ENCODE measurements at regions not wholly inside any gene's neighbourhood (a gene's known extent, or its start where the extent isn't known, plus 50 kb on each side); places are given as distances from the start of the nearest gene placed in this dataset.
"Not testable (repeated sequence)": the region's sequence is repeated elsewhere in the genome, so short reads cannot be mapped to it uniquely, and the experiment has no call there.

DNA sequence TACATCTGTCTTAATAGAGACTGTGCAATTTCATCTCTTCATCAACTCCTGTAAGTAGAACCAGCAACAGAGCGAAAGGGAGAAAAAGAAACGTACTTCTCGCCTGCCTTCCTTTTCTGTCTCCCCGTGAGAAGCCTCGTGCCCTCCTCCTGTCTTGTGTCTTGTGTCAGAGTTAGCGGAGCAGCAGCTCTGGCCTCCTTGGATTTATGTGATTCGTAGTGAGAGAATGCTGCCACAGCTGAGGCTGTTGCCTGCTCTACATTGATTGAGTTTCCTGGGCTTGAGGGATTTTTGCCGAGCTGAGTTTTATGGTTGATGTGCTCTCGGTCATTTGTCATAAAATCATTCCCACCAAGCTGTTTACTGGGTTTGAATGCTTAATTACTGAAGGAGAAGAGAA, 579.1 kb upstream of the RBFOX1 start:
- Mint-ChIP-seq H3K36me3 (no peaks in the 10 kb centered on the region), H3K27me3 (peaks cover 31% of the 10 kb centered on the region), H3K9me3 (no peaks in the 10 kb centered on the region), H3K4me1 (ENCODE audit: unreplicated experiment) (no peaks in the 10 kb centered on the region), H3K27ac (no peak overlapping the region), H3K4me3 (no peak overlapping the region)
- TF ChIP-seq, protein P1, sequence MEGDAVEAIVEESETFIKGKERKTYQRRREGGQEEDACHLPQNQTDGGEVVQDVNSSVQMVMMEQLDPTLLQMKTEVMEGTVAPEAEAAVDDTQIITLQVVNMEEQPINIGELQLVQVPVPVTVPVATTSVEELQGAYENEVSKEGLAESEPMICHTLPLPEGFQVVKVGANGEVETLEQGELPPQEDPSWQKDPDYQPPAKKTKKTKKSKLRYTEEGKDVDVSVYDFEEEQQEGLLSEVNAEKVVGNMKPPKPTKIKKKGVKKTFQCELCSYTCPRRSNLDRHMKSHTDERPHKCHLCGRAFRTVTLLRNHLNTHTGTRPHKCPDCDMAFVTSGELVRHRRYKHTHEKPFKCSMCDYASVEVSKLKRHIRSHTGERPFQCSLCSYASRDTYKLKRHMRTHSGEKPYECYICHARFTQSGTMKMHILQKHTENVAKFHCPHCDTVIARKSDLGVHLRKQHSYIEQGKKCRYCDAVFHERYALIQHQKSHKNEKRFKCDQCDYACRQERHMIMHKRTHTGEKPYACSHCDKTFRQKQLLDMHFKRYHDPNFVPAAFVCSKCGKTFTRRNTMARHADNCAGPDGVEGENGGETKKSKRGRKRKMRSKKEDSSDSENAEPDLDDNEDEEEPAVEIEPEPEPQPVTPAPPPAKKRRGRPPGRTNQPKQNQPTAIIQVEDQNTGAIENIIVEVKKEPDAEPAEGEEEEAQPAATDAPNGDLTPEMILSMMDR (conservative IDR thresholded peaks at IDR 0.05): no peak
- no peak for DNase-seq (ENCODE audit: extremely low spot score, unreplicated experiment)

DNA sequence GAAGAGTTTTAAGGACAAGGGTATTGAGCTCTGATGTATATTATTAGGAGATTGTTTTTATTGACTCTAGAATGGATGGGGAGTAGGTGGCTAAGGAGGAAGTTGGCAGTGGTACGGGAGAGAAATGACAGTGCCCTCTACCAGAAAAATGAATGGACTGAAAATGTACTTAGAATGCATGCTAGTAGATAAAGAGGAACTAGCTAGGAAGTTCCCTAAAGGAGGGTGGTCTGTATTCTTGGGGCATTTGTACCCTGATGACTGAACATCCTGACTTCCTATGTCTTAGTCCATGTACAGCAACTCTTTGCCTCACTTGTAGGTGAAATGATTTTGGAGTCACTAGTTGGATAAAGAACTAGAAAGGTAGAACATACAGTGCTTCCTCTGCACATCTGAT, 581.5 kb upstream of the RBFOX1 start:
- DNase-seq (ENCODE audit: extremely low spot score, unreplicated experiment): no peak
- Mint-ChIP-seq H3K9me3 (no peaks in the 10 kb centered on the region), H3K27me3 (peaks cover 23% of the 10 kb centered on the region), H3K4me3 (no peak overlapping the region), H3K27ac (no peak overlapping the region), H3K36me3 (no peaks in the 10 kb centered on the region), H3K4me1 (ENCODE audit: unreplicated experiment) (no peaks in the 10 kb centered on the region)
- TF ChIP-seq, protein P1 (conservative IDR thresholded peaks at IDR 0.05): no peak

DNA sequence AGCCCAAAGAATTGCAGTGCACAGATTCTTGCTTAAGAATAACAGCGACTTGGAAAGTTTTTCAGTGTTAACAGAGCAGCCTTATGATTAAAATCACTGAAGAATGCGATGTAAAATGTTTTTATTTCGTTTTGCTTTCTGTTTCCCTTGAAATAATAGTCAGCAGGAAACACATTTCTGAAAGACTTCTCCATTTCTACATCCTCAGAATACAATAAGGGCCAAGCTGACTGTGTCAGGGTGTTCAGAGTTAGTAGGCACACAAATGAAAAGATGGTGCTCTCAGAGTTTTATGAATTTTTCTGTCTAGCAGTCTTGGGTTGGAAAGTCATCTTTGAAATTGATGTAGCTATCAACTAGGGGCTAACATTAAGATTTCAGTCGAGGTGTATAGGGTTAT, 582.9 kb upstream of the RBFOX1 start:
- Mint-ChIP-seq H3K27ac (no peak overlapping the region), H3K4me1 (ENCODE audit: unreplicated experiment) (no peaks in the 10 kb centered on the region), H3K36me3 (no peaks in the 10 kb centered on the region), H3K4me3 (no peak overlapping the region), H3K27me3 (peaks cover 23% of the 10 kb centered on the region), H3K9me3 (no peaks in the 10 kb centered on the region)
- DNase-seq (ENCODE audit: extremely low spot score, unreplicated experiment): no peak
- TF ChIP-seq, protein P1 (conservative IDR thresholded peaks at IDR 0.05): no peak

DNA sequence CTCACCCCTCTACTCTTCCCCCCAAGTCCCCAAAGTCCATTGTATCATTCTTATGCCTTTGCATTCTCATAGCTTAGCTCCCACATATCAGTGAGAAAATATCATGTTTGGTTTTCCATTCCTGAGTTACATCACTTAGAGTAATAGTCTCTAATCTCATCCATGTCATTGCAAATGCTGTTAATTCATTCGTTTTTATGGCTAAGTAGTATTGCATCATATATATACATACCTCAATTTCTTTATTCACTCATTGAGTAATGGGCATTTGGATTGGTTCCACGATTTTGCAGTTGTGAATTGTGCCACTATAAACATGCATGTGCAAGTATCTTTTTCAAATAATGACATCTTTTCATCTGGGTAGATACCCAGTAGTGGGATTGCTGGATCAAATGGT, 596.3 kb upstream of the RBFOX1 start:
- DNase-seq (ENCODE audit: extremely low spot score, unreplicated experiment); H3K4me3 Mint-ChIP-seq; H3K4me1 Mint-ChIP-seq (ENCODE audit: unreplicated experiment); H3K27me3 Mint-ChIP-seq; H3K9me3 Mint-ChIP-seq; H3K36me3 Mint-ChIP-seq; H3K27ac Mint-ChIP-seq: not testable (repeated sequence)

DNA sequence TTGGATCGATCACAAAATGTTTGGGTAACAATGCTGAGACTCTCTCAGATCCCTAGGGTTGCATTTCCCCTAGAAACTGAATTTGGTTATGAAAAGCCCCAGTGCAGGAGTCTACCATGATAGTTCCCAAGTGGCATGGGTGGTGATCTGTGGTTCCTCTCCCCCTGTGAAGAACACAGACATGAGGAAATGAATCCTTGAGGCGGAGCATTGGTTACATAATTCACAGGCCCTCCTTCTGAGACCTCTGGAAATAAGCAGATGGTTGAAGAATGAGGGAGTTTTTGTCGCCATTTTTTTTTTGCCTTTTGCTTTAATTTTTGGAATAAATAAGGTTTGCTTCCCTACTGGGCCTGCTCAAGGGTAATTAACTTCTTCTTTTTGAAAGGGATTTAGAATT, 597.0 kb upstream of the RBFOX1 start:
- no peak for DNase-seq (ENCODE audit: extremely low spot score, unreplicated experiment)
- no peaks in the 10 kb centered on the region for H3K36me3 Mint-ChIP-seq
- H3K9me3 Mint-ChIP-seq: no peaks in the 10 kb centered on the region
- H3K4me1 Mint-ChIP-seq (ENCODE audit: unreplicated experiment): no peaks in the 10 kb centered on the region
- H3K4me3 Mint-ChIP-seq: no peak overlapping the region
- no peak overlapping the region for H3K27ac Mint-ChIP-seq
- TF ChIP-seq, protein P1 (conservative IDR thresholded peaks at IDR 0.05): no peak
- H3K27me3 Mint-ChIP-seq: peaks cover 8% of the 10 kb centered on the region

DNA sequence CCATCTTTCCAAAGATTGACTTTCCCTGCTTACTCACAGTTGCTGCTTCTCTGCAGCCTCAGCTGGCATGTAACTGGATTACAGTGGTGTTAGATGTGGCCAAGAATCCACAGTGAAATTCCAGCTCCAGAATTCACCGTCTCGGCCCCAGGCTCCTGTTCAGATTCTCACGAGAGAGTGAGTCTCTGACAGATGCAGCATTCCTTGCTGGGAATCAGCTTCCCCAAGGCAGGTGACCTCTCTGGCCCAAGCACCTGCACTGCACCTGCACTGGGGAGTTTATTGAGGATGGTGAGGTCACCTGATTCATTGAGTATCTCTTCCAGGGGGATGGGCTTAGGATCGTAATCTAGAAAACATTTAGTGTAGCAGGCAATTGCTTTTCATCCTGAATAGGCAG, 600.5 kb upstream of the RBFOX1 start:
- TF ChIP-seq, protein P1 (conservative IDR thresholded peaks at IDR 0.05): no peak
- Mint-ChIP-seq H3K4me1 (ENCODE audit: unreplicated experiment) (no peaks in the 10 kb centered on the region), H3K27ac (no peak overlapping the region), H3K9me3 (no peaks in the 10 kb centered on the region), H3K4me3 (no peak overlapping the region), H3K27me3 (peaks cover 11% of the 10 kb centered on the region), H3K36me3 (no peaks in the 10 kb centered on the region)
- no peak for DNase-seq (ENCODE audit: extremely low spot score, unreplicated experiment)
